Choroid plexus epithelial cell (primary cell): ENCODE measurements at regions not wholly inside any gene's neighbourhood (a gene's known extent, or its start where the extent isn't known, plus 50 kb on each side); places are given as distances from the start of the nearest gene placed in this dataset.
"Not testable (repeated sequence)": the region's sequence is repeated elsewhere in the genome, so short reads cannot be mapped to it uniquely, and the experiment has no call there.

ENCODE experiments used
- DNase-seq: peaks from one replicate; pipeline ENCODE4 v3.0.0-alpha.2; 2010; ENCODE audit warnings: low read depth
- H3K4me3 ChIP-seq: 2 replicates; pipeline ENCODE4 v1.5.1; 2011; ENCODE audit warnings: low read depth, mild to moderate bottlenecking, control low read depth, low read length, moderate library complexity
- TF ChIP-seq, protein P1 (sequence below): conservative IDR thresholded peaks from 2 replicates; pipeline ENCODE4 v1.5.1; 2011; ENCODE audit warnings: low read depth, mild to moderate bottlenecking, control low read depth, inconsistent platforms, low read length, moderate library complexity

DNA sequence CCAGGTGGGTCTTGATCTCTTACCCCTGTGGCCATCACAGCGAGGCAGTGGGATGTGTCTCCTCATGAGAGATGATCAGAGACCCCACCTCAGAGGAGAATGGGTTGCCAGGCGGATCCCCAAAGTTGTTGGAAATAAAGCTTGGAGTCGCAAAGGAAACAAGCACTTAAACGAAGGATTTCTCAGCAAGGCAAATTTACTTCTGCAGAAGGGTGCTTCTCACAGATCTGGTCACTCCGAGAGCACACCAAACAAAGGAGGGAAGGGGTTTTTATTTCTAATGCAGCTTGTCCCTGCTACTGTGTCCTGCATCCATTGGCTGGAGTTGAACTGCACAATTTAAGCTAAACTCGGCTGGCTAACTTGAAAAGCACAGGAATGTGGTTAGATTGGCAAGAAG lies 466.6 kb upstream of the EYS start:
- TF ChIP-seq, protein P1, sequence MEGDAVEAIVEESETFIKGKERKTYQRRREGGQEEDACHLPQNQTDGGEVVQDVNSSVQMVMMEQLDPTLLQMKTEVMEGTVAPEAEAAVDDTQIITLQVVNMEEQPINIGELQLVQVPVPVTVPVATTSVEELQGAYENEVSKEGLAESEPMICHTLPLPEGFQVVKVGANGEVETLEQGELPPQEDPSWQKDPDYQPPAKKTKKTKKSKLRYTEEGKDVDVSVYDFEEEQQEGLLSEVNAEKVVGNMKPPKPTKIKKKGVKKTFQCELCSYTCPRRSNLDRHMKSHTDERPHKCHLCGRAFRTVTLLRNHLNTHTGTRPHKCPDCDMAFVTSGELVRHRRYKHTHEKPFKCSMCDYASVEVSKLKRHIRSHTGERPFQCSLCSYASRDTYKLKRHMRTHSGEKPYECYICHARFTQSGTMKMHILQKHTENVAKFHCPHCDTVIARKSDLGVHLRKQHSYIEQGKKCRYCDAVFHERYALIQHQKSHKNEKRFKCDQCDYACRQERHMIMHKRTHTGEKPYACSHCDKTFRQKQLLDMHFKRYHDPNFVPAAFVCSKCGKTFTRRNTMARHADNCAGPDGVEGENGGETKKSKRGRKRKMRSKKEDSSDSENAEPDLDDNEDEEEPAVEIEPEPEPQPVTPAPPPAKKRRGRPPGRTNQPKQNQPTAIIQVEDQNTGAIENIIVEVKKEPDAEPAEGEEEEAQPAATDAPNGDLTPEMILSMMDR, result no peak
- no peak for DNase-seq
- no peak overlapping the region for H3K4me3 ChIP-seq

DNA sequence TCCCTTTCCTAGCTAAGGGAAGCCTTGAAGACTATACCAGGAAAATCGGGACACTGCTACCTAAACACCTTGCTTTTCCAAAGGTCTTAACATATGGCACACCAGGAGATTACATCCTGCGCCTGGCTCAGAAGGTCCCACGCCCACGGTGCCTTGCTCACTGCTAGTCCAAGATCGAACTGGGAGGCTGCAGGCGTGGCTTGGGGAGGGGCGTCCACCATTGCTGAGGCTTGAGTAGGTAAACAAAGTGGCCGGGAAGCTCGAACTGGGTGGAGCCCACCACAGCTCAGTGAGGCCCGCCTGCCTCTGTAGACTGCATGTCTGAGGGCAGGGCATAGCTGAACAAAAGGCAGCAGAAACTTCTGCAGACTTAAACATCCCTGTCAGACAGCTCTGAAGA lies 459.7 kb upstream of the EYS start:
- not testable (repeated sequence) for H3K4me3 ChIP-seq

DNA sequence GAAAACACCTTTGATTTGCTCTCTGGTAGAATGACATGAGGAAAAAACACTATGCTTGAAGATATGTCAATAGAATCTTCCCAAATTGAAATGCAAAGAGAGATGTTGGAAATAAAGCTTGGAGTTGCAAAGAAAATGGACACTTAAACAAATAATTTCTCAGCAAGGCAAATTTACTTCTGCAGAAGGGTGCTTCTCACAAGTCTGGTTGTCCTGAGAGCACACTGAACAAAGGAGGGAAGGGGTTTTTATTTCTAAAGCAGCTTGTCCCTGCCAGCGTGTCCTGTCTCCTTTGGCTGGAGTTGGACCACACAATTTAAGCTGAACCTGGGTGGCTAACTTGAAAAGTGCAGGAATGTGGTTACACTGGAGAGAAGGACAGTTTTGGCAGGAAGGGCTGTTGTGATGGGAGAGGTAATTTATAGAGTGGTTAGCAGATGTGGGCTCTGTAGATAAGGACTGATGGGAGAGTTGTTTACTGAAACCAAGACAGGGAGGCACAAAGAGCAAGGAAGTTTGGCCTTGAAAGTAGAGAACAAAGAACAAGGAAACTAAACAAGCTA lies 454.6 kb upstream of the EYS start:
- no peak for DNase-seq
- H3K4me3 ChIP-seq, result no peak overlapping the region
- TF ChIP-seq, protein P1, result no peak

More for the DNA sequence above, 459.7 kb upstream of the EYS start:
- DNase-seq, result not testable (repeated sequence)

DNA sequence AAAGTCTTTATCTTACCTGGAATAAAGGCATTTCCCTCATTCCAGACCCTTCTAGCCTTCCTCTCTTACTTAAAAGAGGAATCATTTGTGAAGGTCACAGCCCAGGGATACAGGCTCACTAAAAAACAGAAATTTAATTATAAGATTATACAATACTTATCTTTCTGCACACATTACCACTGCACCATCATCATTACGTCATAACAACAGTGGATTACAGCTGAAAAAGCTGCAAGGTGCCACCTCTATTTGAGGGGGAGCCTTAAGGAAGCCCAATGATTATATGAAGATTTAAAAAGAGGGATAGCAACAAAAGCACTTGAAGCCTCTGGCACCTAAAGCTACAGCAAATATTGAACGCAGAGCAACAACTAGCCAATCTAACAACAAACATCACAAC lies 452.9 kb upstream of the EYS start:
- TF ChIP-seq, protein P1, result no peak
- no peak for DNase-seq
- H3K4me3 ChIP-seq, result no peak overlapping the region

DNA sequence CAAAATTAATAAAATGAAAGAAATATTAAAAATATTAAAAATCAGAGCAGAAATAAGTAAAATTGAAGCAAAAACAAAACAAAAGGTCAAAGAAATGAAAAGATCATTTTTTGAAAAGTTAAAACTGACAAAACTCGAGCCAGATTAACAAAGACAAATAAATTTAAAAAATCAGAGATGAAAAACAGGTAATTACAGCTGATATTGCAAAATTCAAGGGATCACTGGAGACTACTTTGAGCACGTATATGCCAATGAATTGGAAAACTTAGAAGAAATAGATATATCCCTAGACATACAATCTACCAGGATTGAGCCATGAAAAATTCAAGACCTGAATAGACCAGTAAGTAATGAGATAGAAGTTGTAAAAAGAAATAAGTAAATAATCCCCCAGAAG lies 446.2 kb upstream of the EYS start:
- no peak for DNase-seq
- TF ChIP-seq, protein P1, result no peak
- no peak overlapping the region for H3K4me3 ChIP-seq

DNA sequence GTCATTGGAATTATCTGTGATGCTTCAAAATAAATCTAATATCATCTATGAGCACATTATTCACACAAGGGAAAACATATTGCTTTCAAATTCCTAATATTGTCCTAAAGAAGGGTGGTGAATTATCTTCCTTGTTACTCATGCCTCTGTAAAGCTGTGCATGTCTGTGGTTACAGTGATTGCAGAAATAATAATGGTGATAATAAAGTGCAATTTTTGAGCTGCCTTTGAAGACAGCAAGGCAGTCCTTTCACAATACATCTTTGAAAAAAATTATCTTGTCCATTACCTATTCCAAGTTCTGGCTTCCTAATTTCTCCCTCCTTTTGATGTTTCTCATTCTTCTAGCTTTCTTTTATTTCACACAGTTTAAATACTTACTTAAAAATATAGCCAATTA lies 442.1 kb upstream of the EYS start:
- H3K4me3 ChIP-seq, result no peak overlapping the region
- DNase-seq, result no peak
- TF ChIP-seq, protein P1, result no peak

DNA sequence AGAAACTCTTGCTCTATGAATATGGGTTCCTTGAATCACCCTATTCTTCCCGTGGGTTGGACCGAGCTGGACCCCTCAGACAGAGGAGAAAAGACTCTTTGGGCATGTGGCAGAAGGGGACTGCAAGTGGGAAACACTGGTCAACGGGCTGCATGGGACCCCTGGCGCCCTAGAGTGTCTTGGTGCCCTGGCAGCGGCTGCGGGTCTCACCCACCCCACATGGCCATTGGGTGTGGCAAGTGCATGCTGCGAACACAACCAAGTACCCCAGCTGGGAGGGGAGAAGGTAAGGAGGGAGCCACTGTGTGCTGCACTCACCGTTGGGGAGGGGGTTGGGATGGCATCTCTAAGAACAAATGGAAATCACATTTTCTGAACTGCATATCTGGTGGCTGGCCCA lies 438.8 kb upstream of the EYS start:
- H3K4me3 ChIP-seq, result no peak overlapping the region
- no peak for DNase-seq
- TF ChIP-seq, protein P1, result no peak
